ENCODE measurements at regions not wholly inside any gene's neighbourhood (a gene's known extent, or its start where the extent isn't known, plus 50 kb on each side); places are given as distances from the start of the nearest gene placed in this dataset.

DNA sequence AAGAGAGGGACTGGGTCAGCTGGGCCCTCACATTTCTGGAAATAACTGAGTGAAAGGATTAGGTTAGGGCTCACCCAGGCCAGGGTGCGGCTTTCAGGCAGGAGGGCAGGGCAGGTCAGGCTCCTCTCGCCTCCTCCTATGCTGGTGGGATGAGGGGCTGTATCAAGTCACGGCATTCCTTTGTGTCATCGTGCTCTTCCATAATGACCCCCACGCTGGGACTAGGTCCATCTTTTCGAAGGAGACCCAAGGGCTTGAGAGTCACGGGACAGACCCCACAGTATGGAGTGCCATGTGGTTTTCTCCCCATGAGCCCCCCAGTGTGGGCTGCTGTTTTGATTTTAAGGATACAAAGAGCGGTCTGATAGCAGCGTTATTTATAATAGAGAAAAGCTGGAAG is 137.8 kb upstream of the COPS8 start:
- CTCF ChIA-PET (ENCODE audit: low intra/inter-chr PET ratio), result no interaction called here
- H3K9me3 ChIP-seq (replicated peaks; ENCODE audit: control insufficient read depth, insufficient read depth, low read depth, low read length), result no peaks in the 10 kb centered on the region
- in situ Hi-C loops (cut with MboI), result no loop called here
- no peak overlapping the region for H3K4me3 ChIP-seq
- no peaks in the 10 kb centered on the region for H3K79me2 ChIP-seq (ENCODE audit: control insufficient read depth, insufficient read depth, low read length)
- ATAC-seq (no peak), FAIRE-seq (no peak), DNase-seq (ENCODE audit: extremely low read depth in 1 of 4, low spot score in 3 of 4) (no peak)
- no peaks in the 10 kb centered on the region for H3K27me3 ChIP-seq (ENCODE audit: control insufficient read depth in 2 of 2, insufficient read depth in 2 of 2, low read length in 2 of 2)
- BruUV-seq (replicated peaks), result no TSS peak
- no peaks in the 10 kb centered on the region for H3K9me1 ChIP-seq (ENCODE audit: control insufficient read depth, insufficient read depth, low read length)
- H3K4me2 ChIP-seq (ENCODE audit: insufficient read depth, low read length), result no peak overlapping the region
- H3K4me1 ChIP-seq (replicated peaks in 1 of 2; ENCODE audit: control insufficient read depth in 2 of 2, insufficient read depth in 2 of 2, low read length in 2 of 2), result no peaks in the 10 kb centered on the region
- H3K9ac ChIP-seq (ENCODE audit: insufficient read depth in 1 of 2, low read depth in 2 of 2, low read length in 2 of 2), result no peak overlapping the region
- no peak overlapping the region for H2AFZ ChIP-seq (ENCODE audit: low read depth, low read length)
- intact Hi-C loops (cut with micrococcal nuclease), result no loop called here
- POLR2A ChIA-PET, result no interaction called here
- TF ChIP-seq ADNP (tag; IDR thresholded peaks at IDR 0.05) (no peak), EP400 (IDR thresholded peaks at IDR 0.05) (no peak), ZZZ3 (IDR thresholded peaks at IDR 0.05) (no peak), BCOR (IDR thresholded peaks at IDR 0.05) (no peak), CBX5 (IDR thresholded peaks at IDR 0.05; ENCODE audit: borderline replicate concordance, low read depth) (no peak), SRSF9 (IDR thresholded peaks at IDR 0.05; ENCODE audit: borderline replicate concordance, low read depth, low read length) (no peak), IFI16 (CRISPR knock-in tag; IDR thresholded peaks at IDR 0.05) (no peak), ZNF77 (CRISPR knock-in tag; IDR thresholded peaks at IDR 0.05) (no peak), ZNF347 (CRISPR knock-in tag; IDR thresholded peaks at IDR 0.05; ENCODE audit: low read depth) (no peak), KDM2B (CRISPR knock-in tag; IDR thresholded peaks at IDR 0.05) (no peak), MTF1 (CRISPR knock-in tag; IDR thresholded peaks at IDR 0.05; ENCODE audit: borderline replicate concordance) (no peak)
- TF ChIP-seq, protein P1, sequence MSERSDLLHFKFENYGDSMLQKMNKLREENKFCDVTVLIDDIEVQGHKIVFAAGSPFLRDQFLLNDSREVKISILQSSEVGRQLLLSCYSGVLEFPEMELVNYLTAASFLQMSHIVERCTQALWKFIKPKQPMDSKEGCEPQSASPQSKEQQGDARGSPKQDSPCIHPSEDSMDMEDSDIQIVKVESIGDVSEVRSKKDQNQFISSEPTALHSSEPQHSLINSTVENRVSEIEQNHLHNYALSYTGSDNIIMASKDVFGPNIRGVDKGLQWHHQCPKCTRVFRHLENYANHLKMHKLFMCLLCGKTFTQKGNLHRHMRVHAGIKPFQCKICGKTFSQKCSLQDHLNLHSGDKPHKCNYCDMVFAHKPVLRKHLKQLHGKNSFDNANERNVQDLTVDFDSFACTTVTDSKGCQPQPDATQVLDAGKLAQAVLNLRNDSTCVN (CRISPR knock-in tag; IDR thresholded peaks at IDR 0.05), result no peak
- TF ChIP-seq, protein P2, sequence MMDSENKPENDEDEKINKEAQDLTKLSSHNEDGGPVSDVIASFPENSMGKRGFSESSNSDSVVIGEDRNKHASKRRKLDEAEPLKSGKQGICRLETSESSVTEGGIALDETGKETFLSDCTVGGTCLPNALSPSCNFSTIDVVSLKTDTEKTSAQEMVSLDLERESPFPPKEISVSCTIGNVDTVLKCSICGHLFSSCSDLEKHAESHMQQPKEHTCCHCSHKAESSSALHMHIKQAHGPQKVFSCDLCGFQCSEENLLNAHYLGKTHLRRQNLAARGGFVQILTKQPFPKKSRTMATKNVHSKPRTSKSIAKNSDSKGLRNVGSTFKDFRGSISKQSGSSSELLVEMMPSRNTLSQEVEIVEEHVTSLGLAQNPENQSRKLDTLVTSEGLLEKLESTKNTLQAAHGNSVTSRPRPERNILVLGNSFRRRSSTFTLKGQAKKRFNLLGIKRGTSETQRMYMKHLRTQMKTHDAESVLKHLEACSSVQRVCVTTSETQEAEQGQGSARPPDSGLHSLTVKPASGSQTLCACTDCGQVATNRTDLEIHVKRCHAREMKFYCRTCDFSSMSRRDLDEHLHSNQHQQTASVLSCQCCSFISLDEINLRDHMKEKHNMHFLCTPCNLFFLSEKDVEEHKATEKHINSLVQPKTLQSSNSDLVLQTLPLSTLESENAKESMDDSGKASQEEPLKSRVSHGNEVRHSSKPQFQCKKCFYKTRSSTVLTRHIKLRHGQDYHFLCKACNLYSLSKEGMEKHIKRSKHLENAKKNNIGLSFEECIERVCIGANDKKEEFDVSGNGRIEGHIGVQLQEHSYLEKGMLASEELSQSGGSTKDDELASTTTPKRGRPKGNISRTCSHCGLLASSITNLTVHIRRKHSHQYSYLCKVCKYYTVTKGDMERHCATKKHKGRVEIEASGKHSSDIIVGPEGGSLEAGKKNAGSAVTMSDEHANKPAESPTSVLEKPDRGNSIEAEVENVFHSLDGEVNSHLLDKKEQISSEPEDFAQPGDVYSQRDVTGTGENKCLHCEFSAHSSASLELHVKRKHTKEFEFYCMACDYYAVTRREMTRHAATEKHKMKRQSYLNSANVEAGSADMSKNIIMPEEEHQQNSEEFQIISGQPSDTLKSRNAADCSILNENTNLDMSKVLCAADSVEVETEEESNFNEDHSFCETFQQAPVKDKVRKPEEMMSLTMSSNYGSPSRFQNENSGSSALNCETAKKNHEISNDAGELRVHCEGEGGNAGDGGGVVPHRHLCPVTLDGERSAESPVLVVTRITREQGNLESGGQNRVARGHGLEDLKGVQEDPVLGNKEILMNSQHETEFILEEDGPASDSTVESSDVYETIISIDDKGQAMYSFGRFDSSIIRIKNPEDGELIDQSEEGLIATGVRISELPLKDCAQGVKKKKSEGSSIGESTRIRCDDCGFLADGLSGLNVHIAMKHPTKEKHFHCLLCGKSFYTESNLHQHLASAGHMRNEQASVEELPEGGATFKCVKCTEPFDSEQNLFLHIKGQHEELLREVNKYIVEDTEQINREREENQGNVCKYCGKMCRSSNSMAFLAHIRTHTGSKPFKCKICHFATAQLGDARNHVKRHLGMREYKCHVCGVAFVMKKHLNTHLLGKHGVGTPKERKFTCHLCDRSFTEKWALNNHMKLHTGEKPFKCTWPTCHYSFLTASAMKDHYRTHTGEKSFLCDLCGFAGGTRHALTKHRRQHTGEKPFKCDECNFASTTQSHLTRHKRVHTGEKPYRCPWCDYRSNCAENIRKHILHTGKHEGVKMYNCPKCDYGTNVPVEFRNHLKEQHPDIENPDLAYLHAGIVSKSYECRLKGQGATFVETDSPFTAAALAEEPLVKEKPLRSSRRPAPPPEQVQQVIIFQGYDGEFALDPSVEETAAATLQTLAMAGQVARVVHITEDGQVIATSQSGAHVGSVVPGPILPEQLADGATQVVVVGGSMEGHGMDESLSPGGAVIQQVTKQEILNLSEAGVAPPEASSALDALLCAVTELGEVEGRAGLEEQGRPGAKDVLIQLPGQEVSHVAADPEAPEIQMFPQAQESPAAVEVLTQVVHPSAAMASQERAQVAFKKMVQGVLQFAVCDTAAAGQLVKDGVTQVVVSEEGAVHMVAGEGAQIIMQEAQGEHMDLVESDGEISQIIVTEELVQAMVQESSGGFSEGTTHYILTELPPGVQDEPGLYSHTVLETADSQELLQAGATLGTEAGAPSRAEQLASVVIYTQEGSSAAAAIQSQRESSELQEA (IDR thresholded peaks at IDR 0.05; ENCODE audit: low read depth), result no peak
- TF ChIP-seq, protein P3, sequence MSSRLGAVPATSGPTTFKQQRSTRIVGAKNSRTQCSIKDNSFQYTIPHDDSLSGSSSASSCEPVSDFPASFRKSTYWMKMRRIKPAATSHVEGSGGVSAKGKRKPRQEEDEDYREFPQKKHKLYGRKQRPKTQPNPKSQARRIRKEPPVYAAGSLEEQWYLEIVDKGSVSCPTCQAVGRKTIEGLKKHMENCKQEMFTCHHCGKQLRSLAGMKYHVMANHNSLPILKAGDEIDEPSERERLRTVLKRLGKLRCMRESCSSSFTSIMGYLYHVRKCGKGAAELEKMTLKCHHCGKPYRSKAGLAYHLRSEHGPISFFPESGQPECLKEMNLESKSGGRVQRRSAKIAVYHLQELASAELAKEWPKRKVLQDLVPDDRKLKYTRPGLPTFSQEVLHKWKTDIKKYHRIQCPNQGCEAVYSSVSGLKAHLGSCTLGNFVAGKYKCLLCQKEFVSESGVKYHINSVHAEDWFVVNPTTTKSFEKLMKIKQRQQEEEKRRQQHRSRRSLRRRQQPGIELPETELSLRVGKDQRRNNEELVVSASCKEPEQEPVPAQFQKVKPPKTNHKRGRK (tag; IDR thresholded peaks at IDR 0.05), result no peak
- H3K36me3 ChIP-seq (ENCODE audit: control insufficient read depth, insufficient read depth, low read length), result no peaks in the 10 kb centered on the region
- 0% methylated on average over 6 of the region's 9 CpGs for WGBS (ENCODE audit: insufficient coverage, low coverage, missing lambda C conversion rate)
- no peaks in the 10 kb centered on the region for H4K20me1 ChIP-seq (replicated peaks; ENCODE audit: control insufficient read depth, insufficient read depth, low read length)
- no peak overlapping the region for H3K27ac ChIP-seq (ENCODE audit: extremely low read depth, low read depth, low read length)

Measured in K562 (cell line).